H9 (cell line): ENCODE measurements at regions not wholly inside any gene's neighbourhood (a gene's known extent, or its start where the extent isn't known, plus 50 kb on each side); places are given as distances from the start of the nearest gene placed in this dataset.

ENCODE experiments used
- DNase-seq: peaks from one replicate; pipeline ENCODE4 v3.0.0-alpha.2; 2017
- H2AFZ ChIP-seq: one replicate; pipeline ENCODE4 v1.6.1; 2013; ENCODE audit warnings: mild to moderate bottlenecking, low read length, control low read depth, moderate library complexity
- H2AK5ac ChIP-seq: 2 replicates; pipeline ENCODE4 v1.6.1; 2013; ENCODE audit warnings: low read length, control low read depth, mixed read lengths; ENCODE audit not compliant: insufficient read length
- H2BK120ac ChIP-seq: one replicate; pipeline ENCODE4 v1.6.1; 2013; ENCODE audit warnings: low read depth, mild to moderate bottlenecking, low read length, control low read depth, inconsistent platforms; ENCODE audit not compliant: poor library complexity, severe bottlenecking
- H2BK12ac ChIP-seq: 2 replicates; pipeline ENCODE4 v1.6.1; 2013; ENCODE audit warnings: low read length, control low read depth, mixed read lengths, low read depth; ENCODE audit not compliant: insufficient read length
- H2BK15ac ChIP-seq: 2 replicates; pipeline ENCODE4 v1.6.1; 2013; ENCODE audit warnings: low read depth, low read length, control low read depth
- H2BK20ac ChIP-seq: one replicate; pipeline ENCODE4 v1.6.1; 2013; ENCODE audit warnings: low read depth, mild to moderate bottlenecking, low read length, control low read depth, inconsistent platforms; ENCODE audit not compliant: poor library complexity, severe bottlenecking
- H2BK5ac ChIP-seq: 2 replicates; pipeline ENCODE4 v1.6.1; 2013; ENCODE audit warnings: low read length, control low read depth, mixed read lengths; ENCODE audit not compliant: insufficient read length
- H3K14ac ChIP-seq: 2 replicates; pipeline ENCODE4 v1.6.1; 2013; ENCODE audit warnings: low read length, control low read depth; ENCODE audit not compliant: insufficient read depth
- H3K18ac ChIP-seq: 2 replicates; pipeline ENCODE4 v1.6.1; 2013; ENCODE audit warnings: low read depth, mild to moderate bottlenecking, mixed read lengths, low read length, control low read depth; ENCODE audit not compliant: insufficient read length
- H3K23ac ChIP-seq: 2 replicates; pipeline ENCODE4 v1.6.1; 2013; ENCODE audit warnings: low read length, control low read depth, mixed read lengths, low read depth; ENCODE audit not compliant: insufficient read length
- H3K23me2 ChIP-seq: 2 replicates; pipeline ENCODE4 v1.6.1; 2013; ENCODE audit warnings: low read depth, mild to moderate bottlenecking, mixed read lengths, low read length, control low read depth; ENCODE audit not compliant: insufficient read length, poor library complexity, severe bottlenecking
- H3K27ac ChIP-seq: 2 replicates; pipeline ENCODE4 v1.5.1; 2013; ENCODE audit warnings: low read length, control low read depth, mixed read lengths, low read depth; ENCODE audit not compliant: insufficient read length
- H3K27me3 ChIP-seq: 2 replicates; pipeline ENCODE4 v1.6.1; 2013; ENCODE audit warnings: low read length, control low read depth, inconsistent platforms; ENCODE audit not compliant: insufficient read depth
- H3K4ac ChIP-seq: 2 replicates; pipeline ENCODE4 v1.6.1; 2013; ENCODE audit warnings: low read depth, mild to moderate bottlenecking, control low read depth, inconsistent platforms, low read length, moderate library complexity
- H3K4me1 ChIP-seq: 2 replicates; pipeline ENCODE4 v1.6.1; 2013; ENCODE audit warnings: low read length, control low read depth, inconsistent platforms; ENCODE audit not compliant: insufficient read depth
- H3K4me2 ChIP-seq: 2 replicates; pipeline ENCODE4 v1.6.1; 2013; ENCODE audit warnings: low read length, control low read depth, mixed read lengths; ENCODE audit not compliant: insufficient read length, insufficient read depth
- H3K56ac ChIP-seq: 2 replicates; pipeline ENCODE4 v1.6.1; 2013; ENCODE audit warnings: low read depth, mild to moderate bottlenecking, mixed read lengths, low read length, control low read depth; ENCODE audit not compliant: insufficient read length
- H3K79me1 ChIP-seq: 2 replicates; pipeline ENCODE4 v1.6.1; 2013; ENCODE audit warnings: low read depth, mild to moderate bottlenecking, moderate library complexity, low read length, control low read depth, inconsistent platforms; ENCODE audit not compliant: insufficient read depth, poor library complexity, severe bottlenecking
- H3K79me2 ChIP-seq: 2 replicates; pipeline ENCODE4 v1.6.1; 2013; ENCODE audit warnings: low read length, control low read depth, inconsistent platforms; ENCODE audit not compliant: insufficient read depth
- H3K9ac ChIP-seq: 2 replicates; pipeline ENCODE4 v1.6.1; 2013; ENCODE audit warnings: low read length, control low read depth, mixed read lengths; ENCODE audit not compliant: insufficient read length; ENCODE audit errors: extremely low read depth
- H3K9me3 ChIP-seq: one replicate; pipeline ENCODE4 v1.6.1; 2013; ENCODE audit warnings: low read depth, low read length, inconsistent platforms; ENCODE audit not compliant: control insufficient read depth
- H3T11ph ChIP-seq: one replicate; pipeline ENCODE4 v1.6.1; 2013; ENCODE audit warnings: mild to moderate bottlenecking, low read length, control low read depth, inconsistent platforms
- H4K20me1 ChIP-seq: one replicate; pipeline ENCODE4 v1.6.1; 2013; ENCODE audit not compliant: control insufficient read depth, insufficient read length, insufficient read depth
- H4K5ac ChIP-seq: 2 replicates; pipeline ENCODE4 v1.6.1; 2013; ENCODE audit warnings: low read depth, mild to moderate bottlenecking, mixed read lengths, low read length, control low read depth; ENCODE audit not compliant: insufficient read length
- H4K8ac ChIP-seq: replicated peaks from 2 replicates; pipeline ENCODE4 v1.6.1; 2013; ENCODE audit warnings: low read length, control low read depth, mixed read lengths, low read depth; ENCODE audit not compliant: insufficient read length
- H4K91ac ChIP-seq: 2 replicates; pipeline ENCODE4 v1.6.1; 2013; ENCODE audit warnings: low read depth, mild to moderate bottlenecking, moderate library complexity, mixed read lengths, low read length, control low read depth; ENCODE audit not compliant: insufficient read length
- H3K27ac Mint-ChIP-seq, 3 experiments: 2 replicates in 2 of 3; 3 replicates in 1 of 3; pipeline ENCODE4 v1.8.0; 2020 to 2021; ENCODE audit warnings: mixed read lengths in 3 of 3, mild to moderate bottlenecking in 1 of 3, moderate library complexity in 1 of 3
- H3K27me3 Mint-ChIP-seq: 2 replicates; pipeline ENCODE4 v1.8.0; 2021; ENCODE audit warnings: low read depth, mild to moderate bottlenecking, moderate library complexity, mixed read lengths
- H3K36me3 Mint-ChIP-seq, 3 experiments: 2 replicates in 2 of 3; 3 replicates in 1 of 3; pipeline ENCODE4 v1.8.0; 2020 to 2021; ENCODE audit warnings: low read depth in 3 of 3, mixed read lengths in 3 of 3; ENCODE audit not compliant: insufficient read depth in 1 of 3
- H3K4me1 Mint-ChIP-seq, 2 experiments: 2 replicates each; pipeline ENCODE4 v1.8.0; 2020; ENCODE audit warnings: mixed read lengths in 2 of 2
- H3K4me3 Mint-ChIP-seq, 2 experiments: 2 replicates in 1 of 2; 3 replicates in 1 of 2; pipeline ENCODE4 v1.8.0; 2020 to 2021; ENCODE audit warnings: mild to moderate bottlenecking in 2 of 2, mixed read lengths in 2 of 2, moderate library complexity in 1 of 2
- H3K9me3 Mint-ChIP-seq, 2 experiments: 2 replicates in 1 of 2; 3 replicates in 1 of 2; pipeline ENCODE4 v1.8.0; 2020; ENCODE audit warnings: mild to moderate bottlenecking in 2 of 2, mixed read lengths in 2 of 2, moderate library complexity in 1 of 2
- CTCF ChIP-seq: fragments of 200-600 bp; sonication (generic); conservative IDR thresholded peaks from 3 replicates; pipeline ENCODE4 v1.8.0; 2021; ENCODE audit warnings: antibody characterized with exemption, mild to moderate bottlenecking
- WGBS: extraction: QIAGEN DNeasy Blood & Tissue Kit; methylation state at CpG from one replicate; pipeline ENCODE4 v1.1.7; 2013; ENCODE audit warnings: missing lambda C conversion rate, low lambda C conversion rate, mixed read lengths; ENCODE audit not compliant: insufficient read length; ENCODE audit errors: extremely low coverage; 5-methylcytosine and 5-hydroxymethylcytosine counted together

GRCh38 chr18:26764177-26764576, 101.3 kb downstream of the AQP4 start:
- peaks cover 3% of the 10 kb centered on the region in 2 experiments; a peak in 1 of 4 replicates for H3K4me1 Mint-ChIP-seq

More at GRCh38 chr18:26764177-26764576, 101.3 kb downstream of the AQP4 start:
- Histone ChIP-seq H2AFZ (no peak overlapping the region), H2BK12ac (no peak overlapping the region), H3K18ac (no peak overlapping the region), H2BK5ac (no peak overlapping the region), H4K5ac (no peak overlapping the region), H3K56ac (no peak overlapping the region), H3K79me1 (no peaks in the 10 kb centered on the region), H3K9me3 (no peaks in the 10 kb centered on the region), H3K23me2 (no peaks in the 10 kb centered on the region), H3K27me3 (no peaks in the 10 kb centered on the region; the same call in 1 of the 2 replicates), H3K79me2 (no peaks in the 10 kb centered on the region), H2BK120ac (no peak overlapping the region), H3K4me1 (no peaks in the 10 kb centered on the region), H3K4me2 (no peak overlapping the region), H2BK20ac (no peak overlapping the region), H3K9ac (no peak overlapping the region), H2BK15ac (no peak overlapping the region), H3T11ph (no peak overlapping the region), H3K14ac (no peak overlapping the region), H3K27ac (no peak overlapping the region), H4K20me1 (no peaks in the 10 kb centered on the region), H3K4ac (no peak overlapping the region), H2AK5ac (no peak overlapping the region), H4K8ac (no peak overlapping the region), H4K91ac (no peak overlapping the region), H3K23ac (no peak overlapping the region)
- no peaks in the 10 kb centered on the region; a peak in 1 of 7 replicates for H3K36me3 Mint-ChIP-seq
- WGBS = no CpG with 5 or more reads among the region's 1 CpG
- peaks cover 4% of the 10 kb centered on the region; the same call in 1 of the 2 replicates for H3K27me3 Mint-ChIP-seq
- H3K9me3 Mint-ChIP-seq = no peaks in the 10 kb centered on the region
- H3K27ac Mint-ChIP-seq = no peak overlapping the region
- H3K4me3 Mint-ChIP-seq = no peak overlapping the region
- no peak for TF ChIP-seq CTCF
- no peak for DNase-seq
